Upper lobe of left lung (tissue), 6 donors: ENCODE measurements at regions not wholly inside any gene's neighbourhood (a gene's known extent, or its start where the extent isn't known, plus 50 kb on each side); places are given as distances from the start of the nearest gene placed in this dataset.

Experiments
- ATAC-seq, 2 donors: fragments of 200-7000 bp; cut with Tn5 transposase; one replicate each; pipeline ENCODE4 v1.9.1; 2022; ENCODE audit warnings: mild to moderate bottlenecking in 2 of 2, moderate library complexity in 2 of 2; ENCODE audit not compliant: low FRiP score in 2 of 2
- DNase-seq, 2 donors: peaks; one replicate each; pipeline ENCODE4 v3.0.0-alpha.2; 2019 to 2020
- H3K27ac ChIP-seq, 4 donors: fragments of 200-600 bp; sonication (generic); one replicate each; pipeline ENCODE4 v1.5.1; 2016 to 2019
- H3K27me3 ChIP-seq, 4 donors: fragments of 200-600 bp; sonication (generic); one replicate each; pipeline ENCODE4 v1.5.1; 2017 to 2019
- H3K36me3 ChIP-seq, 4 donors: fragments of 200-600 bp; sonication (generic); one replicate each; pipeline ENCODE4 v1.5.1; 2016 to 2019
- H3K4me1 ChIP-seq, 4 donors: fragments of 200-600 bp; sonication (generic); one replicate each; pipeline ENCODE4 v1.5.1; 2018 to 2019
- H3K4me3 ChIP-seq, 4 donors: fragments of 200-600 bp; sonication (generic); one replicate each; pipeline ENCODE4 v1.5.1; 2017 to 2019; ENCODE audit warnings: mild to moderate bottlenecking in 2 of 4, moderate library complexity in 1 of 4
- H3K9me3 ChIP-seq, 4 donors: fragments of 200-600 bp; sonication (generic); one replicate each; pipeline ENCODE4 v1.5.1; 2018 to 2019
- CTCF ChIP-seq, 6 experiments: fragments of 450-650 bp in 4 of 6; fragments of 200-600 bp in 2 of 6; sonication (generic) in 2 of 6; IDR thresholded peaks; one replicate each; pipeline ENCODE4 v1.5.1; 2016 to 2019; ENCODE audit warnings: antibody characterized with exemption in 6 of 6
- EP300 ChIP-seq, 4 donors: sonication (generic); formaldehyde crosslinking; IDR thresholded peaks; one replicate each; pipeline ENCODE4 v1.5.1; 2017; ENCODE audit warnings: antibody characterized with exemption in 4 of 4, control low read depth in 2 of 4
- POLR2A ChIP-seq, 4 donors: fragments of 450-650 bp; IDR thresholded peaks; one replicate each; pipeline ENCODE4 v1.5.1; 2016 to 2017; ENCODE audit warnings: antibody characterized with exemption in 4 of 4, mild to moderate bottlenecking in 2 of 4
- POLR2AphosphoS5 ChIP-seq, 2 donors: sonication (generic); formaldehyde crosslinking; IDR thresholded peaks; one replicate each; pipeline ENCODE4 v1.5.1; 2017; ENCODE audit warnings: antibody characterized with exemption in 2 of 2
- WGBS, 2 donors: methylation state at CpG; one replicate each; pipeline ENCODE4 v1.1.5; 2017 to 2018; 5-methylcytosine and 5-hydroxymethylcytosine counted together
- donor health status: DM: no; HTN: no; CAD: no; lungs with moderate emphysema.
- donor health status: DM: no; HTN: yes; CAD: no; lungs with severe emphysema.

GRCh38 chr7:11315666-11316258 is 342.1 kb downstream of the PHF14 start:
- no peak for ATAC-seq

DNA sequence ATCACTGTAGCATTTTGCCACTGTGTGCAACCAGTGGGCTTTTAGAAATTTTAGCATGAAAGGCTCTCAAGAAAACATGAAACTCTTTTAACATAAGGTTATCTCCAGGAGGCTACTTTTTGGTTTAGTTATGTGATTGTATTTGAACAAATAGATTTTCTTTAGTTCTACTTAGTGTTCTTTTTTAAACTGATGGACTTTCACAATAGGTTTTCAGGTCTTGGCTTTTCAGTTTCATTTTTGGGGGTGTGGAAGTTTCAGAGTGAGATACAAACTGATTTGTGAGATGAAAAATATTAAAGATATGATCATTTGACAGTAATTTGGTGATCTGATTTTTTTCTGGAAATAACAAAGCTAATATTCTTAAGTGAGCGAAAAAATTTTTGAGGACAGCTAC is 344.1 kb downstream of the PHF14 start:
- Histone ChIP-seq H3K36me3 (no peaks in the 10 kb centered on the region), H3K9me3 (no peaks in the 10 kb centered on the region), H3K4me3 (no peak overlapping the region), H3K4me1 (no peaks in the 10 kb centered on the region), H3K27ac (no peak overlapping the region), H3K27me3 (no peaks in the 10 kb centered on the region)
- no peak for TF ChIP-seq EP300 (IDR thresholded peaks at IDR 0.05)
- TF ChIP-seq CTCF (IDR thresholded peaks at IDR 0.05): no peak
- TF ChIP-seq POLR2AphosphoS5 (IDR thresholded peaks at IDR 0.05): no peak
- no peak for TF ChIP-seq POLR2A (IDR thresholded peaks at IDR 0.05)
- DNase-seq (no peak), ATAC-seq (no peak)
- WGBS, 2 donors: 95 to 97% methylated on average over 1 of the region's 1 CpG

More at GRCh38 chr7:11315666-11316258, 342.1 kb downstream of the PHF14 start:
- Histone ChIP-seq H3K27me3 (no peaks in the 10 kb centered on the region), H3K36me3 (no peaks in the 10 kb centered on the region), H3K4me1 (no peaks in the 10 kb centered on the region), H3K9me3 (no peaks in the 10 kb centered on the region), H3K27ac (no peak overlapping the region), H3K4me3 (no peak overlapping the region)
- WGBS, 2 donors: 60 to 82% methylated on average over 3 of the region's 3 CpGs
- no peak for DNase-seq
- no peak for TF ChIP-seq EP300 (IDR thresholded peaks at IDR 0.05)
- no peak for TF ChIP-seq CTCF (IDR thresholded peaks at IDR 0.05)
- TF ChIP-seq POLR2A (IDR thresholded peaks at IDR 0.05): no peak
- no peak for TF ChIP-seq POLR2AphosphoS5 (IDR thresholded peaks at IDR 0.05)

GRCh38 chr7:11319491-11320274 is 346.0 kb downstream of the PHF14 start:
- WGBS, 2 donors: 92 to 94% methylated on average over 1 of the region's 1 CpG
- H3K9me3 ChIP-seq: no peaks in the 10 kb centered on the region
- H3K4me1 ChIP-seq: no peaks in the 10 kb centered on the region
- ATAC-seq: no peak
- TF ChIP-seq POLR2A (IDR thresholded peaks at IDR 0.05) (no peak), EP300 (IDR thresholded peaks at IDR 0.05) (no peak), CTCF (IDR thresholded peaks at IDR 0.05) (no peak), POLR2AphosphoS5 (IDR thresholded peaks at IDR 0.05) (no peak)
- DNase-seq: no peak
- H3K4me3 ChIP-seq: no peak overlapping the region
- no peak overlapping the region for H3K27ac ChIP-seq
- no peaks in the 10 kb centered on the region for H3K36me3 ChIP-seq
- H3K27me3 ChIP-seq: no peaks in the 10 kb centered on the region
